RCC 7860 (cell line): ENCODE measurements at regions not wholly inside any gene's neighbourhood (a gene's known extent, or its start where the extent isn't known, plus 50 kb on each side); places are given as distances from the start of the nearest gene placed in this dataset.
"Not testable (repeated sequence)": the region's sequence is repeated elsewhere in the genome, so short reads cannot be mapped to it uniquely, and the experiment has no call there.

ENCODE experiments used
- DNase-seq: peaks from one replicate; pipeline ENCODE4 v3.0.0-alpha.2; 2015; ENCODE audit warnings: low spot score
- FAIRE-seq: peaks from 2 replicates; lab custom pipeline; 2012; peaks lifted over from hg19 to GRCh38; lab: Jason Lieb, UNC

GRCh38 chr17:70369391-70369790, 200.1 kb downstream of the KCNJ2 start:
- FAIRE-seq (no peak), DNase-seq (no peak)

GRCh38 chr17:70370816-70371215, 201.5 kb downstream of the KCNJ2 start:
- DNase-seq (no peak), FAIRE-seq (no peak)

GRCh38 chr17:70373369-70373768, 204.0 kb downstream of the KCNJ2 start:
- DNase-seq (no peak), FAIRE-seq (no peak)

DNA sequence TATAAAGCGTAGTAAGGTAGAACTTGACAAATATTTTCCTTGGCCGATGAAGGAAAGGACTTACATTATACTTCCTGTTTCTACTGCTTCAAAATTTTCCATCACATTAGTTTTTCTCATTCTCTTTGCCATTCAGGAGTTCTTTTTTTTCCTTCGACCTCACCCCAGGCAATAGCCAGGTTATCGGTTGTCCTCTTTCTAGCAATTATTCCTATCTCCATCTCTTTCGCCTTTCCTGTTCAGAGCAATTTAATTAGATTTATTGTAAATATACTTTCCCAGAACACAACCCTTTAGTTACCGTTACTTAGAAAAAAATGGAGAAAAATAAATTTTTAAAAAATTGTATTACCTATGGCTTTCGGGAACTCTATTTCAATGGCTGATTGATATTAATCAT, 205.2 kb downstream of the KCNJ2 start:
- FAIRE-seq (no peak), DNase-seq (no peak)

DNA sequence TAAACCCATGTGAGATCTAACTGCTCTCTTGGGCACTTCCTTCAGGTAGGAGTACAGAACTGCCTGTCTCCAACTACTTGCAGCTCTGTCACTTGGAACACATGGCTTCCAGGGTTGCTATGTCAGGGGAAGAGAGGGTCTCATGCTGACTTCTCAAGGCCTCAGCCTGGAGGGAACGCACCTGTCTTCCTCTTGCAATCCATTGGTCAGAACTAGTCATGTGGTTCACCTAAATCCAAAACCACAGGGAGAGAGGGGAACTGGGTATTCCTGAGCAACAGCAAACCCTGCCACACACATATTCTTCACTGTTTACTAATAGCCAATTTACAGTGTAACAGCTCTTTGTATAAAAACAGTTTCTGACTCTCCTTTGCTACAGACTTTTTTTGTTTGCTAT, 206.1 kb downstream of the KCNJ2 start:
- DNase-seq (no peak), FAIRE-seq (no peak)

- no peak for DNase-seq
Observed at GRCh38 chr17:70375813-70376770, 206.8 kb downstream of the KCNJ2 start.

GRCh38 chr17:70377654-70378053, 208.3 kb downstream of the KCNJ2 start:
- FAIRE-seq (no peak), DNase-seq (no peak)

More at GRCh38 chr17:70375813-70376770, 206.8 kb downstream of the KCNJ2 start:
- FAIRE-seq, result no peak

DNA sequence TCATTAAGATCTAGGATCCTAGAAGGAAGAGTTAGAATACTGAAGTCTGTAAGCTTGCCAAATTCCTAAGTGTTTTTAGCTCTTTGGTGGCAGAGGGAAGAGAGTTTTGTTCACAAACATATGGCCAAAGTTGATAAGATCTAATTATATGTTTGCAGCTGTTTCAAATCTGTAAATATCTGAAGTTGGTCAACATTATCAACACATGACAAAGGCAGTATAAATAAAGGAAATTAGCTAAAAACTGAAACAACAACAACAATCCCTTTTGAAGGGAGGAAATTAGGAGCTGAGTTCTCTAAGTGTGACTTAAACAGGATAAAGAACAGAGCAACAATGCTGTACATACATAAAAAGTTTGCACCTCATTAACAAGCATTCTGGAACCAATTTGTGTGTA, 208.7 kb downstream of the KCNJ2 start:
- DNase-seq (no peak), FAIRE-seq (no peak)

DNA sequence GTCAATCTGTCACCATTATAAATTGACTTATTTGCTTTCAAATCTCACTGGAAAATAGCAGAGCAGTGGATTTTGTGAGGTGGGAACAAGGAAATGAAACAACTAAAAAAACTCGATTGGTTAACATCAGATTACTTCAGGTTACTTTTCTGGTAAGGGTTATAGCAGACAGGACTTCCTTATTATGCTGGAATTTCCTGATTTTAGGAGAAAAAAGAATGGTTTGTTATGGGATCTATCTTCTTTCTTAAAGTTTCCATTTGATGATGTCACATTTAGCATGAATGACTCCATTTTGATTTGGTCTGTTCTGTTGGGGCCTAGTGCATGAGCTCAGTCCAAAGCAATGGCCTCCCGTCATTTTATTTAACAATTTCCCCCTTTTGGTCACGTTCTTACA, 210.6 kb downstream of the KCNJ2 start:
- DNase-seq, result no peak
- no peak for FAIRE-seq

DNA sequence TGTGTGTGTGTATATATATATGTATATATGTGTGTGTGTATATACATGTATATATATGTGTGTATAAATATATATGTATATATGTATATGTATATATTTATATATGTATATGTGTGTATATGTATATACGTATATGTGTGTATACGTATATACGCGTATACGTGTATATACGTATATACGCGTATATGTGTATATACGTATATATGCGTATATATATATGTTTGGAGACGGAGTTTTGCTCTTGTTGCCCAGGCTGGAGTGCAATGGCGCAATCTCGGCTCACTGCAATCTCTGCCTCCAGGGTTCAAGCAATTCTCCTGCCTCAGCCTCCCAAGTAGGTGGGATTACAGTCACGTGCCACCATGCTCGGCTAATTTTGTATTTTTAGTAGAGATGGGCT, 212.6 kb downstream of the KCNJ2 start:
- DNase-seq, FAIRE-seq: not testable (repeated sequence)

- FAIRE-seq, result no peak
- DNase-seq, result no peak
Observed at GRCh38 chr17:70388326-70388725, 219.0 kb downstream of the KCNJ2 start.

DNA sequence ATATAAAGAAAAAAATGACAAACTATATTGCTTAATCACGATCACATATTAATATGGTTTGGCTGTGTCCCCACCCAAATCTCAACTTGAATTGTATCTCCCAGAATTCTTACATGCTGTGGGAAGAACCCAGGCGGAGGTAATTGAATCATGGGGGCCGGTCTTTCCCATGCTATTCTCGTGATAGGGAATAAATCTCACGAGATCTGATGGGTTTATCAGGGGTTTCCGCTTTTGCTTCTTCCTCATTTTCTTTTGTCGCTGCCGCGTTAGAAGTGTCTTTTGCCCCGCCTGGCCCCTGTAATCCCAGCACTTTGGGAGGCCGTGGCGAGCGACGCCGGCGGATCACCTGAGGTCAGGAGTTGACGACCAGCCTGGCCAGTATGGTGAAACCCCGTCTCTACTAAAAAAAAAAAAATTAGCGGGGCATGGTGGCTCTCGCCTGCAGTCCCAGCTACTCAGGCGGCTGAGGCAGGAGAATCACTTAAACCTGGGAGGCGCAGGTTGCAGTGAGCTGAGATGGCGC, 220.0 kb downstream of the KCNJ2 start:
- not testable (repeated sequence) for FAIRE-seq

DNA sequence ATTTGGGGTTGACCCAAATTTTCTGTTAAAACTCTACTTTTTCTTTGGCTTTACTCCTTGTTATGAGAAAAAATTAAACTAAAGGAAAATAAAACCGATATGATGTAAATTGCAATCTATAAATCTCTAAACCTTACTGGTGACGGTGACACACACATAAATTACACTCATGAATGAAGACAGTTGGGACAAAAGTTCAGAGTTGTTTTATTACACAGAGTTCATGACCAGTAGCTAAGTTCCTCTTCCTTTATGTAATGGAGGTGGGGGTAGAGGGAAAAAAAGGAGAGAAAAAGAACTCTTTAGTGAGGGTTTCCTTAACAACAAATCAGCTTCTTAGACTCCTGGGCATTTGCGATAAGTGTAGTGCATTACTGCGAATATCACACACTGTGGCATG, 220.7 kb downstream of the KCNJ2 start:
- FAIRE-seq (no peak), DNase-seq (no peak)

More for the DNA sequence above, 220.0 kb downstream of the KCNJ2 start:
- DNase-seq, result not testable (repeated sequence)

DNA sequence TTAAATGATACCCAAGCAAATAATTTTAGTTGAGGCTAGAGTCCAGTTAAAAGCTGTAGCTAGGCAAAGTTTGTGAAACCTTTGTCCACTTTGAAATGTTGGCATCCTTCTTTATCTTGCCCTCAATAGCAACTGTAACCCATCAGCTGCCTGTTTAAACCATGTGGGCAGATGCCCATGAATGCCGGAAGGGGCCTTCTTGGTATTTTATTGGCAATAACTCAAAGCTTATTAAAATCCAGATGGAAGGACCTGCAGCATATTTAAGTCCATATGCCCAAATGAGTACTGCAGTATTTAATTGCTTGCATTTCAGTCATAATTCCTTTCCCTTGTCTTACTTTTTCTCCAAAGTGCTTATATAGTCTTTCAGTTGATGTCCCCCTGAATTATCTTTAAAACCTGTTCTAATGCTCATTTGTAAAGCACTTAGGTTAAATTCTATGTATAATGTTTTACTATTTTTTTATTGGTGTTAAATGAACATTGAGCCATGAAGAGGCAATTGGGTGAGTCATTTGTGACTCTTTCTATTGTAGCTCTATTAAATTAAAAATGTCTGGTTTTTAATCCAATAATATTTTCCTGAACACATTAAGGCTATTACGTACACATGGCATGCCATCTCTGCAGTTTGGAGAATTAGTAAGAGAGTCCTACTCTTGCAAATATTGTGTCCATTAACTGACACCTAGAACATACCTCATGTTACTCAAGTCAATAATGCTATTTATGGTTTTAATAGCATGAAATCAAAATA, 225.3 kb downstream of the KCNJ2 start:
- FAIRE-seq, result no peak
- no peak for DNase-seq

DNA sequence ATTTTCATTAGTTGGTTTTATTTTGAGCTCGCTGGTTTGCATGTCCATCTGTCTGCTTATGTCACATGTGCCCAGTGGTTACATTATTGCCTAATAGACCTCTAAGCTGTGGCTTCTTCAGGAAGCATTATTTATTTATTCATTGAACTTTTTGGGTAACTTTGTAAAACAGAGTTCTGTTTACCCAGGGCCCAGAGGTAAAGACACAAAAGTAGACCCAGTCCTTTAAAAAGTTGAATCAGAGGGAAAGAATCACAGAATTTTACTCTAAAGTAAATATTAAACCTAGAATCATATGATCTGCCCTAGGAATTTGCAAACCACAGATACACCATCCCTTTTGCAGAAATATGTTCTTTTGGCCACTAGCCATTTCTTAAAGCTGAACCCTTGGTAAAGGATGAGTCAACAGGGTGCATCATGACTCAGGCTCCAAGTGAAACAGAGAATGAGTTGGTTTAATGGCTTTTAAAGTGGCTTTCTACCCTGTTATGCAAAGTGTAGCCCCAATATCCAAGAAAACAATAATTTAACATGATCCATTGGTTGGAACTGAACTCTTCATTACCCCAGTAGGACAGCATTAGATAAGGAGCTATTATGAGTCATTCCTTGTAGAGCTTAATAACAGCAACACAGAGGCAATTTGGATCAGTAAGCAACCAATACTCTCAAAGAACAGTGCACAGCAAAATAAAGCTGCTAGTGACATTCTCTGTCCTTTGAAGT, 236.3 kb downstream of the KCNJ2 start:
- peak; percentile 94 for DNase-seq
- FAIRE-seq, result peak; percentile 99

DNA sequence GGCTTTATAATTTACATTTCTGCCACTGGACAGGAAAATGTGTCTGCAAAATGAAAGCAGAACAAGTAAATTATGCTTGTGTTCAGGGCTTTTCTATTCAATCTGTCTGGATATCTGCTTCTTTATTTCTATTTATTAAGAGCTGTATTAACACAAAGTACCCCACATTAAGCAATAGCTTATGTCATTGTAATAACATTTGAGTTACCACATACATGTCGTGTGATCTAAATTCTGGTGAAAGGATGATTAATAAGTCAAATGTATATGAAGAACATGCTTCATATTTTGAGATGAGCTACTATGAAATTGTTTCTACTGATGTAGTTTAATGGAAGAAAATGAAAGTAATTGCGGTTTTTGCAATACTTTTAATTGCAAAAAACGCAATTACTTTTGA, 238.2 kb downstream of the KCNJ2 start:
- FAIRE-seq, result no peak
- no peak for DNase-seq

GRCh38 chr17:70408768-70409167, 239.4 kb downstream of the KCNJ2 start:
- DNase-seq (no peak), FAIRE-seq (no peak)

- no peak for DNase-seq
- no peak for FAIRE-seq
Observed at GRCh38 chr17:70414300-70414699, 245.0 kb downstream of the KCNJ2 start.

DNA sequence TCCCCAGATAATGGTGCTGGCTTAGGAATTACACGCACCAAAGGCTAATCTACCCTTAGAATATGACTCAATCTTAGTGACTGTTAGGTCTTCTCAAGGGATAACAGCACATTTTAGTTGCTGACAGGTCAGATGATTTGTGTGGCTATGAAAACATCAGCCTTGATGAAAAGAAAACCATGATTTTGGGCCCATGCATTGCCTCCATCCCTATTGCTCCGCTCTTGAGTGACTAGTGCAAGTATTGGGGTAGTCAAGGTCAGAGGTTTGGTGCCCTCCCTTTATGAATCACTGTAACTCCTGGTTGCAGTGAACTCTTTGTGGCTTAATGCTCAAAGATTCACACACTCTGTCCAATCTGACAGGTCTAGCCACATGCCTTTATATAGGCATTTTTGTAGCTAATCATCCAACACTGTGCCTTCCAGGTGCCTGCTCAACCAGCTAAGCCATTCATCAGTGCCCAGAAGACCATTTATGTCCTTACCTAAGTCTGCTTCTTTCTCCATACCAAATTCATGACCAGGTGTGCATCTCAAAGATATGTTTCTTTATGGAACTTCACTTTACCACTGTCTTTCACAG, 251.6 kb downstream of the KCNJ2 start:
- DNase-seq, result peak; percentile 74
- FAIRE-seq, result peak; percentile 26

GRCh38 chr17:70422862-70423261, 253.5 kb downstream of the KCNJ2 start:
- no peak for FAIRE-seq
- no peak for DNase-seq

DNA sequence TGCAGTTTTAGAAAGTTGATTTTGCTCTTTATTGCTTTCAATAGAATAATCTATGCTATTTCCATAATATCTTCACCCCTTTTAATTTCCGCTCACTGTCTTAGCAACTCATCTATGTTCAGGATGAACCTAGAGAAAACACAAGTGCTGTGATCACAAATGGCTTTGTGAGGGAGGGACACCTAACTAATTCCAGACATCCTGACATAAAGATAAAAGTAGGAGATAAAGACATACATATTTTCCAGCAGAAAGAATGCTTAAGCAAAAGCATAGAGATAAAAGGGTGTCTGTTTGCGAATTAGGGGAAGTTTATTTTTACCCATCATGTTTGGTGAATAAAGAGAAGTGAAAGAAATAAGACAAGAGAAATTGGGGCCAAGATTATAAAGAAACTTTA, 254.2 kb downstream of the KCNJ2 start:
- DNase-seq, result no peak
- FAIRE-seq, result no peak
